Left ventricle myocardium inferior (tissue), 1 donor: ENCODE measurements at regions not wholly inside any gene's neighbourhood (a gene's known extent, or its start where the extent isn't known, plus 50 kb on each side); places are given as distances from the start of the nearest gene placed in this dataset.

ENCODE experiments used
- DNase-seq: peaks from one replicate; pipeline ENCODE4 v3.0.0-alpha.2; 2020
- H3K27ac ChIP-seq: fragments of 200-600 bp; replicated peaks from 2 replicates; pipeline ENCODE4 v1.8.0; 2021
- H3K27me3 ChIP-seq: fragments of 200-600 bp; 2 replicates; pipeline ENCODE4 v1.8.0; 2021; ENCODE audit warnings: low read depth
- H3K36me3 ChIP-seq: fragments of 200-600 bp; 2 replicates; pipeline ENCODE4 v1.8.0; 2021
- H3K4me1 ChIP-seq: fragments of 200-600 bp; 2 replicates; pipeline ENCODE4 v1.8.0; 2021
- H3K4me3 ChIP-seq: fragments of 200-600 bp; 2 replicates; pipeline ENCODE4 v1.8.0; 2021; ENCODE audit warnings: mild to moderate bottlenecking, moderate library complexity
- H3K9me3 ChIP-seq: fragments of 200-600 bp; replicated peaks from 2 replicates; pipeline ENCODE4 v1.8.0; 2021
- CTCF ChIP-seq: fragments of 200-600 bp; IDR thresholded peaks from 2 replicates; pipeline ENCODE4 v1.8.0; 2021; ENCODE audit warnings: antibody characterized with exemption, mild to moderate bottlenecking, borderline replicate concordance
- intact Hi-C: fragments of 100-400 bp; cut with micrococcal nuclease; formaldehyde crosslinking; loops from one replicate; pipeline ENCODE4 v1.11.0; 2022
- donor health status: DM: no; HTN: yes; CAD: no; lungs with severe emphysema.

- Histone ChIP-seq H3K27me3 (peaks cover 11% of the 10 kb centered on the region), H3K4me3 (no peak overlapping the region), H3K9me3 (no peaks in the 10 kb centered on the region), H3K27ac (no peak overlapping the region), H3K4me1 (no peaks in the 10 kb centered on the region), H3K36me3 (no peaks in the 10 kb centered on the region)
- intact Hi-C loops, result no loop called here
- no peak for TF ChIP-seq CTCF
- no peak for DNase-seq
Observed at GRCh38 chr1:88168126-88168525, 515.9 kb upstream of the PKN2 start.

- no peak for TF ChIP-seq CTCF
- H3K36me3 ChIP-seq, result no peaks in the 10 kb centered on the region
- no peaks in the 10 kb centered on the region for H3K9me3 ChIP-seq
- intact Hi-C loops, result no loop called here
- H3K4me1 ChIP-seq, result no peaks in the 10 kb centered on the region
- DNase-seq, result no peak
- no peak overlapping the region for H3K27ac ChIP-seq
- H3K27me3 ChIP-seq, result peaks cover 21% of the 10 kb centered on the region
- no peak overlapping the region for H3K4me3 ChIP-seq
Observed at GRCh38 chr1:88169139-88169538, 514.9 kb upstream of the PKN2 start.

- no peaks in the 10 kb centered on the region for H3K9me3 ChIP-seq
- H3K4me3 ChIP-seq, result no peak overlapping the region
- no peak for TF ChIP-seq CTCF
- H3K27ac ChIP-seq, result no peak overlapping the region
- intact Hi-C loops, result no loop called here
- H3K27me3 ChIP-seq, result peaks cover 25% of the 10 kb centered on the region
- H3K4me1 ChIP-seq, result no peaks in the 10 kb centered on the region
- H3K36me3 ChIP-seq, result no peaks in the 10 kb centered on the region
- DNase-seq, result no peak
Observed at GRCh38 chr1:88169939-88170338, 514.1 kb upstream of the PKN2 start.

GRCh38 chr1:88175120-88175630, 508.9 kb upstream of the PKN2 start:
- Histone ChIP-seq H3K27me3 (peaks cover 40% of the 10 kb centered on the region), H3K36me3 (no peaks in the 10 kb centered on the region), H3K27ac (no peak overlapping the region), H3K4me1 (no peaks in the 10 kb centered on the region), H3K4me3 (no peak overlapping the region), H3K9me3 (no peaks in the 10 kb centered on the region)
- no peak for TF ChIP-seq CTCF
- intact Hi-C loops, result no loop called here
- DNase-seq, result no peak

GRCh38 chr1:88175631-88176226, 508.3 kb upstream of the PKN2 start:
- Histone ChIP-seq H3K9me3 (no peaks in the 10 kb centered on the region), H3K27ac (no peak overlapping the region), H3K36me3 (no peaks in the 10 kb centered on the region), H3K4me3 (no peak overlapping the region), H3K27me3 (peaks cover 40% of the 10 kb centered on the region), H3K4me1 (no peaks in the 10 kb centered on the region)
- TF ChIP-seq CTCF, result no peak
- intact Hi-C loops, result no loop called here
- DNase-seq, result no peak
